Choroid plexus epithelial cell (primary cell): ENCODE measurements at regions not wholly inside any gene's neighbourhood (a gene's known extent, or its start where the extent isn't known, plus 50 kb on each side); places are given as distances from the start of the nearest gene placed in this dataset.

Experiments
- DNase-seq: peaks from one replicate; pipeline ENCODE4 v3.0.0-alpha.2; 2010; ENCODE audit warnings: low read depth
- H3K4me3 ChIP-seq: 2 replicates; pipeline ENCODE4 v1.5.1; 2011; ENCODE audit warnings: low read depth, mild to moderate bottlenecking, control low read depth, low read length, moderate library complexity
- CTCF ChIP-seq: conservative IDR thresholded peaks from 2 replicates; pipeline ENCODE4 v1.5.1; 2011; ENCODE audit warnings: low read depth, mild to moderate bottlenecking, control low read depth, inconsistent platforms, low read length, moderate library complexity

DNA sequence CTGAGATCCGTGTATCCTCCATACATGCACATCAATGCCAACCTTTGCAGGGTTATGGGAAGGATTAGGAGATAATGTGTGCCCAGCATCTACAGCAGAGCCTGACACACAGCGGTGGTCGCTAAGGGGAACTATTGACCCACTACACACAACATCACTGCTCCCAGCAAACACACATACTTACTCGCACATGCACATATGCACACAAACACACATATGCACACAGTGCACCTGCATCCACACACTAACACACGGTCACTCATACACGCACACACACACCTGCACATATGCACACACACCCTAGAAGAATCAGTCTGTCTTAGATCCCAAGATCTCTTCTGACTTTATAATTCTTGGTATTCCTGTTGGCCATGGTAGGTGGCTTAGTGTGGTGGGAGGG is 118.3 kb downstream of the GYPC start:
- no peak for DNase-seq
- no peak for TF ChIP-seq CTCF
- H3K4me3 ChIP-seq, result no peak overlapping the region

- no peak overlapping the region for H3K4me3 ChIP-seq
- no peak for TF ChIP-seq CTCF
- no peak for DNase-seq
Observed at GRCh38 chr2:126774761-126775160, 118.8 kb downstream of the GYPC start.

- no peak for TF ChIP-seq CTCF
- no peak for DNase-seq
- H3K4me3 ChIP-seq, result no peak overlapping the region
Observed at GRCh38 chr2:126775300-126775985, 119.5 kb downstream of the GYPC start.

GRCh38 chr2:126776255-126776654 is 120.3 kb downstream of the GYPC start:
- no peak for TF ChIP-seq CTCF
- DNase-seq, result no peak
- peak overlapping the region; percentile 28 for H3K4me3 ChIP-seq

- H3K4me3 ChIP-seq, result peak overlapping the region; percentile 58
- peak; percentile 99 for TF ChIP-seq CTCF
- DNase-seq, result peak; percentile 84
Observed at GRCh38 chr2:126776692-126777619, 121.0 kb downstream of the GYPC start.

- no peak overlapping the region for H3K4me3 ChIP-seq
- no peak for TF ChIP-seq CTCF
Observed at GRCh38 chr2:126777620-126777978, 121.1 kb upstream of the TEX51 start.

More at GRCh38 chr2:126777620-126777978, 121.1 kb upstream of the TEX51 start:
- DNase-seq, result no peak
